GM19395 (cell line): ENCODE measurements at regions not wholly inside any gene's neighbourhood (a gene's known extent, or its start where the extent isn't known, plus 50 kb on each side); places are given as distances from the start of the nearest gene placed in this dataset.
"Not testable (repeated sequence)": the region's sequence is repeated elsewhere in the genome, so short reads cannot be mapped to it uniquely, and the experiment has no call there.

Source experiments
- ATAC-seq: cut with Tn5 transposase; IDR thresholded peaks from one replicate; pipeline ENCODE4 v1.9.1; 2021; ENCODE audit warnings: mild to moderate bottlenecking, moderate library complexity; ENCODE audit not compliant: unreplicated experiment

DNA sequence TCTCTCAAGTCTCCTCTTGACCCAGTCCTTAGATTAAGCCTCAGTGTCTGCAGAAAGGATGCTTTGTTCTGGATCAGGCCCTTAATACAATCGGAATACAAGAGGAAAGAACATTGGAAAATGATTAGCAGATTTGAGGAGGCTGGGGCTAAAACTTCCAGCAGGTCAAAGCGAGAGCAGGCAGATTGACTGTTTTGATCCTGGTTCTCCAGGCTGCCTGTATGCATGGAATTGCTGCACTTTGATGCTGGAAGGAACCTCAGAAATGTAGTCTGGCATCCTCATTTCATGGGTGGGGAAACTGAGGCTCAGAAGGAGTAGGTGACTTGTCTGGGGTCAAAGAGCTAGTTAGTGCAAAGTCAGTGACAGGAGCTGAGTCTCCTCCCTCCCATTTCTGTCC, 202.8 kb downstream of the EMX2 start:
- no peak for ATAC-seq

DNA sequence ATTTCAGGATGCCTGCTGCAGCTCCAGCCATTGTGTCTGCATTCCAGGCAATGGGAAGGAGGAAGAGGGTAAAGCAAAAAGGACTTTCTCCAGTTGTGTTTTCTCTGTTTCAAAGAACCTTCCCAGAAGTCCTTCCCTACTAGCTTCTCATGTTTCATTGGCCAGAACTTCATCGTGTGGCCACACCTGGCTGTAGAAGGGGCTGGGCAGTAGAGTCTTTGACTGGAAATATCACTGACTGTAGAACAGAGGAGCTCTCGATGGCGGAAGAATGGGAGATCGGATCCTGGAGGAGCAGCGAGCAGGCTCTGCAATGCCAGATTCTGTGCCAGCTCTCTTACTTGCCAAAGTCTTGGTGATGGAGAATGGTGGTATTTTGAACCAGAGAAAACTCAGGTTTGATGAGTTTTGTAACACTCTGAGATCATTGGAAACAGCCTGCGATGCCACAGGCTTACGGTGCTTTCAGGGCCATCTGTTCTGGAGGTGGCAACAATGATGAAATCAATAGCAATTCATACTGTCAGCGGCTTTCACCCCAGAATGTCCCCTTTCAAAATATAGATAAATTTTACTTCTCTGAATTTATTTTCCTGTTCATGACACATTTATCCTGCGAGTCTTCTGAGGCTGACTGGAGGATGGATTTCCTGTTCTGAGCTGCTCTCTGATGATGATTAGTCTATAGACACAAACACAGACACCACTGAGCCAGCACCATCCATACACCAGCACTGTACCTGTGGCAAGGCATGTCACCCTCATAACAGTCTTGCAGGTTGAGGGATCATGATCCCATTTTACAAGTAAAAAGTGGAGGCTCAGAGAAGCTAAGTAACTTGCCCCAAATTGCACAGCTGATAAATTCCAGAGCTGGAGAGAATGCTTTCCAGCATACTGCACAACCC, 204.2 kb downstream of the EMX2 start:
- no peak for ATAC-seq

DNA sequence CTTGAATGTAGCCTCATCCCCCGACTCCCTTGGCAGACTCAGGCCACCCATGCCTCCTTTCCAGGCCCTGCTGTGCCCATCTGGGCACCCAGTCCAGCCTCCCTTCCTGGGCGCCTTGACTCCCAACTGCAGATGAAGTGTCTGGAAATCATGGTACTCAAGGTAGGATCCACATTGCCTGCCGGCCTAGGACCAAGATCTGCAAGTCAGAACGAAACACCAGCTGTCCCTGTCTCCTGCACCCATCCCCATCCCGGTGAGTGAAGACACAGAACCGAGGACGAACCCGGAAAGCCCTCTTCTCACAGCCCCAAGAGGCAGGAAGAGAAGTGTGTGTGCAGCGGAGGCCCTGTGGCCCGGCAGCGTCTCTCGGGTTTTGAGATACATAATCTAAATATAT, 205.1 kb downstream of the EMX2 start:
- ATAC-seq = no peak

DNA sequence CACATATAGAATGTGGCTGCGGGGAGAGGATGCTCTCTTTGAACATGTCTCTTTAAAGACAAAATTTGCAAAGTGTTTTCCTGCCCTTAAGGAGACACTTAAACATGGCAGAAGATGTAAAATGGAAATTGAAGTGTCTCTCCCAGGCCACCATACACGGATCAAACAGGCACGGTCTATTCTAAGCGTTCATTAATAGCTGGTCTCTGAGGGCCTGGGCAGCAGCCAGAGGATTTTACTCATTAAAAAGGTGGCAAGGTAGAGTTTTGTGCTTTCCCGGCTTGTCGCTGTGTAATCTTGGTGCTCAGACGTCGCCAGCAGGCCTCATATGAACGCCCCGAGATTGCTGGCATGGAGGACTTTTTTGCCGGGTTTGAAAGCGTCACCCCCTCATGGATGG, 205.5 kb downstream of the EMX2 start:
- ATAC-seq = no peak

DNA sequence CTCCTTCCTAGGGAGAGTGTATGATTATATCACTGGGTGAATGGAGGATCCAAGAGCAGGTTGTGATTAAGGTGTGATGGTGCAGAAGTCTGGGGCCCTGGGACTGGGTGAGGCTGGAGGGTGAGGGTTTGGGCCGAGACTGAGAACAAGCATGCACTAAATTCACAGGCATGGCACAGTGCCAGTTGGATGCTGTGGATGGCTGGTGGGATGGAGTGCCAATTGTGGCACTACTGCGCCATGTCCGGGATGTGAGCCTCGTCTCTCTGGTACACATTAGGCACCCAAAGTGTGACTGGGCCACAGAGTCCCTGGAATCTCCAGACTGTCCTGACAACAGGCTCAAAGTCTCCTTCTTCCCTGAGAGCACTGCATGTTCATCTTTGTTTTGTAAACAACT, 208.1 kb downstream of the EMX2 start:
- ATAC-seq = no peak

DNA sequence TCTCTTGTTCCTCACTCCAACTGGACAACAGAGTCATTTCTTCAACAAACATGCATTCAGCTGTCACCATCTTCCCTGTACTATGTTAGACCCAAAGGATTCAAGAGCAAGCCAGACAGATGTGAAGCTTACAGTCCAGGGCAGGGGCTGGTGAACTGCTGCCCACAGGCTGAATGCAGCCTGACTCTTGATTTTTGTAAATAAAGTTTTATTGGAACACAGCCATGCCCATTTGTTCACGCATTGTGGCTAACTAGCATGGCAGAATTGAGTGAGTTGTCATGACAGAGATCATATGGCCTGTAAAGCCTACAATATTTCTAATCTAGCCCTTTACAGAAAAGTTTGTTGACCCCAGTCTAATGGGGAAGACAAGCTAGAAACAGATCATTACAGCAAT, 208.7 kb downstream of the EMX2 start:
- ATAC-seq = no peak

DNA sequence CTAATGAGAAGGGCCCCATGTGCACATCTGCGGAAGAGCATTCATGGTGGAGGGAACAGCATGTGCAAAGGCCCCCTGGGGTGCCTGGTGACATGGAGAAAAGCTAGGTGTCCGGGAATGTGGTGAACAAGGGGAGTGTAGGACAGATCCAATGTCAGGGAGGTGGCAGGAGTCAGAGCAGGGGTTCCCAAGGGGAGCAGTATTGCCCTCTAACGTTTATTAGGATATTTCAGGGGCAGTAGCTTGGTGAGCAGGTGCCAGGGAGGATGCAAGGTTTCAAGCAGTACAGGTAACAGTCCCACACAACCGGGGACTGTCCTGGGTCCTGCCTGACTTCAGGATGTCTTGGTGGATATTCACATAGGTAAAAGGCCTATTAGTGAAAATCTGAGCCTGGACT, 209.6 kb downstream of the EMX2 start:
- ATAC-seq = no peak

DNA sequence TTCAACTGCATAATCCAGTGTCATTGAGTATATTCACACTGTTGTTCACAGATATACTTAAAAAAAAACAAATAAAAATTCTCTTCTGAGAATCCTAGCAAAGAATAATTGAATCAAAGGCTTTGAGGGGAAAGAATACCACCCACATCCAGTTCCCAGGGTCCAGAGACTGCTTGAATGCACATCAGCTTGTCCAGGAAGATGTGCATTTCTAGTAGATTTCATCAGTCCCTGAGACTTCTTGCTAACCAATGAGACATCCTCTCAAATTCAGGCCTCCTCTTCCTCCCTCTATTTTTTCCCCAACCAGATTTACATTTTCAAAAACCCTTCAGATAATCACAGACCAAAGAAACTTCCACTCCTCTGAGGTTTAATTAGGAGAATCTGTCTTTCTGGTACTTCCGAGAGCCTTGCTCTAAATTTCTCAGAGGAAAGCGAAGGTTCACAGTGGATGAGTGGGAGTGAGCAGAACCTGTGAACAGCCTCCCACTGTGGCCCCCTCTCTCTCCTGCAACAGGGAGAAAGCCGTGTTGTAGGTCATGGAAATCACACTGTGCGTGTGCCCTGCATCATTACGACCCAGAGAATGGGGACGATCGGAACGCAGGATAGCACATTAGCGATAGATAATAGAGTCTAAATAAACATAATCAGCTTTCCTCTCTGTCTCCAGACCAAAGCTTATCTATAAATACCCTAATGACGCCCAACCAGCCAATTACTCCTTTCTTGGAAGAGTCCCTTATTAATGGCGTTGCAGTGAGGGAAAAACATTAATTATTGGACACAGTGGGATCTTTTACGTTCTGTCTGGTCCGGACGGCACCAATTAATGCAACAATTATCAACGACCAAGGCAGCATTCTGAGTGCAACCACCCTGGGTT, 212.5 kb downstream of the EMX2 start:
- no peak for ATAC-seq

DNA sequence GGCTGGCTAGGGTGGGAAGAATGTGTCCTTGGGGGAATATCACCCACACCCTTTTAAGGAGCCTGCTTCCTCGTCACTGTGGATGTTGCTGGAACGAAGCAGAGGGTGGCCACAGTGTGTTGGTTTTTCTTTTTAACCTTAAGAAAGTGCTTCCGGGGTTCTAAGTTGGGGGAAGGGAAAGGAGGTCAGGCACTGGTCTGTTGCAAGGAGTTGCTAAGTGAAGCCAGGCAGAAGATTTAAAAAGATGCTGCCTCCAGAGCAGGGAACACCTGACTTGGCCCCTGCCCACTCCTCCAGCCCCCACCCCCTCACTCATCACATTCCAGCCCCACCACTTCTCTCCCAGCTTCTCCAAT, 213.1 kb downstream of the EMX2 start:
- ATAC-seq = no peak

DNA sequence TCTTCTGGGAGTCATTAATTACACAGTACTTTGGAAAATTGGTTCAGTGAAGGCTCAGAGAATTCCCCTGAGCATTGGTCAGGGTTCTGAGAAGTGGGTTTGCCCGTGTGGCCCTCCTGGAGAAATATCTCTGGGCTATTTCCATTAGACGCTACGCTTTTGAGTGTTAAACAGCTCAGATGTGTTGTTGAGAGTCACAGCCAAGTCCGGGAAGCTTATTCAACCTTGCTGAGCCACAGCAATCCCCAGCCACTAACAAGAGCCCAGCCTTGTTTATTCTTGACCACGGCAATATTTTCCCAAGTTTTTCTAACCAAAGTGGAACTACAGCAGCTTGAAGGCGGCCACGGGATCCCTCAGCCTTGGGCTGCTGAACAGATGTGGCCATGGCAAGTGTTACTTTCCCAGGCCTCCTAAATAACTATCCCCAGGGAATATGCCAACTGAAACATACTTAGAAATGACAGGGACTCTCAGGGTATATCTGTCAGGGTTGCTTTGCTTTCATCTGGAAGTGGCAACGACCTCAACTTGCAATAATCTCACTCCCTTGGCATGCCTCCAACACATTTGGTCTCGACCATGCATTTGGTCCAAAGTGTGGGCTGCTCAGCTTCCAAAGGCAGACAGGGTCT, 214.7 kb downstream of the EMX2 start:
- ATAC-seq = no peak

DNA sequence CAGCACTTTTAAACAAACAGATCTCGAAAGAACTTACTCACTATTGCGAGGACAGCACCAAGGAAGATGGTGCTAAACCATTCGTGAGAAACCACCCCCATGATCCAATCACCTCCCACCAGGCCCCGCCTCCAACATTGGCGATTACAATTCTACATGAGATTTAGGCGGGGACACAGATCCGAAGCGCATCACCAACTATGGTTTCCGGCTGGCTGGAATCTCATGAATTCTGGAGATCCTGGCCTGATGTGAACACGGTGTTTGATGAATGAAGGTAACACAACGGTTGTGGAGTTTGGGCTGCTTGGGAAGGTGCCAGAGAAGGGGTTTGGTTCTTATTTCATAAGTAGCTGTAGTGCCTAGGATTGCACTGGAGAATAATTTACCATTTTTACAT, 216.7 kb downstream of the EMX2 start:
- ATAC-seq = no peak

DNA sequence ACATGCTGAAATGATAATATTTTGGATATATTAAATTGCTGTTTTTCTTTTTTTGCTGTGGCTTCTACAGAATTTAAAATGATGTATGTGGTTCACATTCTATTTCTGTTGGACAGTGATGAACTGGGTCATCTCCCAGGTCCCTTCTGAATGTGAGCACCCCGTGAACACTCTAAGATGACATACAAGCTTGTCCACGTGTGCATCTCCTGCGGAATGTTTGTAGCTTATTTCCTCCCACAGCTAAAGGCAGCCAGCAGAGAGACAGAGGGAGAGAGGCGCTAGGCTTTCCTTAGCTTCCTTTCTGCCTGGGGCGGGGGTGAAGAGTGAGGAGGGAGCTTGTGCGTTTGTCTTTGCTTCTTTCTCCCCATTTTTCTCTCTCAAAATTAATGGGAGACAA, 219.1 kb downstream of the EMX2 start:
- no peak for ATAC-seq

DNA sequence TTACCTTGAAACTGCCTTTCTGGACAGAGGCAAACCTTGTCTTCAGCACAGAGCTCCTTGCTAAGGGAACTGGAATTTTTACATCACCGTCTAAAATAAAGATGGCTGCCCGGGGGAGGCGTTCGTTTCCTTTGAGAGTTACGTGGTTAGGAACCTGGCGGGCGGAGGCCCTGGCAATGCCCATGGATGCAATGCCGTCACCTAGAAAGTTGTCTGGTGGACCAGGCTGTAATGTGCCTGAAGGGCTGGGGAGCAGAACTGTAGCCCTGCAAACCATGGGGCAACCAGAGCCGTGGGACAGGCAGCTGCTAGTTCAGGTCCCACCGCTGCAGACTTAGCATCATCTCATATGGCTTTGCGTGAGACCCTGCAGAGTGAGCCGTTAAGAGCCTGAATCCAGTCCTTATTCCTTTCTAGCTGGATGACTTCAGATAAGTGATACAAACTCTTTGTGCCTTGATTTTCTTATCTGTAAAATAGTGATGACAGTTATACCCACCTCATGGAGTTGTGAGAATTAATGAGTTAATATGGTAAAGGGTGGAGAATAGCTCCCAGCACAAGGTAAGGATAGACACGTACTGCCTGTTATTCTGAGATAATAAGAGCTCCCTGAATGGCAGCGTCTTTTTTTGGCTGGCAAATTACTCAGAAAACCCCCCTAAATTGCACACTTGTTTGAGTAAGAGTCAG, 219.7 kb downstream of the EMX2 start:
- no peak for ATAC-seq

DNA sequence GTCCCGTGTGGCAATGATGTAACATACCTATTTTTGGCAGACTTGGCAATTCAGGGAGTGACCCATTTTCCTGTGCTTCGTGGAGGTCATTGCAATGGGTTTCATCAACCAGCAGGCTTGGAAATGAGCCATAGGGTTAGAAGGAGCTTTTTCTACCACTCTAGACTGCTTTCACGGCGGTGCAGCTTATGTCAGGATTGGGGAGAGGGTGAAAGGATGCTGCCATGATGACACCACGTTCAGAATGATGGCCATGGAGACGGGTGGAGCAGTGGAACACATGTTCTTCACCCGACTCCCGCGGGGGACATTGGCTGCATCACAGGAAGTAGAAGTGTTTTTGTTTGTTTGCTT, 220.2 kb downstream of the EMX2 start:
- no peak for ATAC-seq

DNA sequence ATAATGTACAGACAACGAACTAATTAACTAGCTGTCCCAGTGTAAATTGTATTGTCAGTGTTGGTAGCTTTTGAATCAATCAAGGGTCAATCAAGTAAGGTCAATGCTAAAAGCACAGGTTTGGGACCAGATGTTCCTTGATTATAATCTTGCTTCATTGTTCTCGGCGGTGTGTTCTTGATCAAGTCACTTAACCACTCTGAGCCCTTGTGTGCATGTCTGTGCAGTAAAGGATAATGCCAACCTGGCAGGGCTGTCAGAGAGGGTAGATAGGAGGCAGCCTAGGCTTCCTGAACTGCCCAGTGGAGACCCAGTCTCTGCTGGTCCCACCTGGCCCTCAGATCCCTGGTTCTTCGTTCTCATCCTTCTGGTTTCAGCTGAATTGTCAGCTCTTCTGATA, 221.0 kb downstream of the EMX2 start:
- no peak for ATAC-seq

DNA sequence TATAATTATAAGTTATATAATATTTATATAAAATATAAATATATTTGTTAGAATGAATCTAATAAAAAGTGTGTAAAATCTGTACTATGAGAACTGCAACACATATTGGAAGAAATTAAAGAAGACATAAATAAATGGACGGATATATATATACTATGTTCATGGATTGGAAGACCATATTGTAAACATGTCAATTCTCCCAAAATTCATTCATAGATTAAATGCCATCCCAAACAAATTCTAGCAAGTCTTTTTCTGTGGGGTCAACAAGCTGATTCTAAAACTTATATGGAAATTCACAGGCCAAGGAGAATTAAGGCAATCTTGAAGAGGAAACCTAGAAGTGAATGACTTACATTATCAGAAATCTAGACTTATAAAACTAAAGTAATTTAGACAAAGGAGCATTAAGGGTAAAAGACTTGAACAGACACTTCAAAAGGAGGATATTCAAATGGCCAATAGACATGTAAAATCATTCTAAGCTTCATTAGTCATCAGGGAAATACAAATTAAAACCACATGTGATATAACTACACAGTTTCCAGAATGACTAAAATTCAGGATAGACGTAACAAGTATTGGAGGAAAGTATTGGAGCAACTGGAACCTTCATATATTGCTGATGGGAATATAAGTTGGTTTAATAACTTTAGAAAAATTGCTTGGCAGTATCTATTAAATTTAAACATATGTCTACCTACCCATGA, 225.9 kb downstream of the EMX2 start:
- no peak for ATAC-seq

DNA sequence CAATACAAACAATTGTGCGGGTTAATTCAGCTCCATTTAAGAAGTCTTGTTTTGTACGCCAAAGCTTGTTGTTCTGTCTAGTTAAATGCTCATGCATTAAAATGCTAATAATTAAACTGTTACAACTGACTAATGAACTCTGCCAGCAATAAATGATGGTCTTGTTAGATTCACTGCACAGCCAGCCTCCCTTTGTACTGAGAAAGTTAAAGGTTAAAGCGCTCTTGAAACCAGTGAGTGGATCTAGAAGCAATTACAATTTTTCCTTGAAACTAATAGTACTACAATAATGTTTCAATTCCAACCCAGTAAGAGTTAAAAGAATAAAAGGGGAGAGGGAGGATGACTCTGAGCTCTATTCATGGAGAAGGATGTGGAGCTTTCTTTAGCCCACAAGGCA, 233.0 kb downstream of the EMX2 start:
- ATAC-seq = no peak

DNA sequence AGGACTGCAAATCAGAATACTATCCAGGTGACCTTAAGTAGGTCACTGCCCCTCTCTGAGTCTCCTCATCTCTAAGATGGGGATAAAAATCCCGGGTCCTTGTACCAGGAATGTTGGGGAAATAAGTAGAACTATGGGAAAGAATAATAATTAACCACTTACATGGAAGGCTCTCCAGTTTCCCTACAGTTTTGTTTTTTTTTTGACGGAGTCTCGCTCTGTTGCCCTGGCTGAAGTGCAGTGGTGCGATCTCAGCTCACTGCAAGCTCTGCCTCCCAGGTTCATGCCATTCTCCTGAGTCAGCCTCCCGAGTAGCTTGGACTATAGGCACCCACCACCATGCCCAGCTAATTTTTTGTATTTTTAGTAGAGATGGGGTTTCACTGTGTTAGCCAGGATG, 234.7 kb downstream of the EMX2 start:
- not testable (repeated sequence) for ATAC-seq

DNA sequence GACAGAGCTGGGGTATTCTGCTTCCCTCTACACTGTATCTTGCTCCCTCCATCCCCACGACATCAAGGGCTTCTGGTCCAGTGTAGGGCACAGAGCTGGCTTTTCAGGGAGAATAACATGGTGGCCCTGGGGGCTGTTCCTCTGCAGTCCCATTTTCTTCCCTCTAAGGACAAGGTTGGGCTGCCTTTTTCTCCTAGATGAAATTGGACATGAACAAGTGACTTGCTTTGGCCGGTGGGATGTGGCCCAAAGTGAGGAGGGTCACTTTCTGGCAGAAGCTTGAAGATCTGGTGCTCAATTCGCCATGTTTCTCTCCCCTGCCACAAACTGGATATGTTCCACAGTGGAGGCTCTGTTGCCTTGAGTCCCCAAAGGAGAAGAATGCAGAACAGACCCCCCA, 235.7 kb downstream of the EMX2 start:
- ATAC-seq = no peak

DNA sequence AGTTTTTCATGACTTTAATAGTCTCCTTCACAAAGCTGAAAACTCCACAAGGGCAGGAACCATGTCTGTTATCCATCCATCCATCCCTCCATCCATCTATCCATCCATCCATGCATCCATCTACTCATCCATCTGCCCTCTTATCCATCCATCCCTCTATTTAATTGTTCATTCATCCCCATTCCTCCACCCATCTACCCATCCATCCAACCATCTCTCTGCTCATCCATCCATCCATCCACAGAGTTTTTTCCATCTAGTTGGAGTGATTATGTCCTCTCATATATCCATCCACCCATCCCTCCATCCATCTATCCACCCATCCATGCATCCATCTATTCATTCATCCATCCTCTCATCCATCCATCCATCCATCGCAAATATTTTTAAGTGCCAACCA, 237.9 kb downstream of the EMX2 start:
- ATAC-seq = no peak
